ENCODE measurements at regions not wholly inside any gene's neighbourhood (a gene's known extent, or its start where the extent isn't known, plus 50 kb on each side); places are given as distances from the start of the nearest gene placed in this dataset.

GRCh38 chr12:67716817-67717216, 68.3 kb downstream of the DYRK2 start:
- TF ChIP-seq, protein P1, sequence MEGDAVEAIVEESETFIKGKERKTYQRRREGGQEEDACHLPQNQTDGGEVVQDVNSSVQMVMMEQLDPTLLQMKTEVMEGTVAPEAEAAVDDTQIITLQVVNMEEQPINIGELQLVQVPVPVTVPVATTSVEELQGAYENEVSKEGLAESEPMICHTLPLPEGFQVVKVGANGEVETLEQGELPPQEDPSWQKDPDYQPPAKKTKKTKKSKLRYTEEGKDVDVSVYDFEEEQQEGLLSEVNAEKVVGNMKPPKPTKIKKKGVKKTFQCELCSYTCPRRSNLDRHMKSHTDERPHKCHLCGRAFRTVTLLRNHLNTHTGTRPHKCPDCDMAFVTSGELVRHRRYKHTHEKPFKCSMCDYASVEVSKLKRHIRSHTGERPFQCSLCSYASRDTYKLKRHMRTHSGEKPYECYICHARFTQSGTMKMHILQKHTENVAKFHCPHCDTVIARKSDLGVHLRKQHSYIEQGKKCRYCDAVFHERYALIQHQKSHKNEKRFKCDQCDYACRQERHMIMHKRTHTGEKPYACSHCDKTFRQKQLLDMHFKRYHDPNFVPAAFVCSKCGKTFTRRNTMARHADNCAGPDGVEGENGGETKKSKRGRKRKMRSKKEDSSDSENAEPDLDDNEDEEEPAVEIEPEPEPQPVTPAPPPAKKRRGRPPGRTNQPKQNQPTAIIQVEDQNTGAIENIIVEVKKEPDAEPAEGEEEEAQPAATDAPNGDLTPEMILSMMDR (IDR thresholded peaks at IDR 0.05; ENCODE audit: insufficient read depth, low read depth, low read length), result no peak
- no peak for TF ChIP-seq EZH2 (IDR thresholded peaks at IDR 0.05; ENCODE audit: insufficient read depth, low read length)
